Vagina (tissue), 2 donors: ENCODE measurements at regions not wholly inside any gene's neighbourhood (a gene's known extent, or its start where the extent isn't known, plus 50 kb on each side); places are given as distances from the start of the nearest gene placed in this dataset.

Experiments
- DNase-seq, 2 donors: peaks; one replicate each; pipeline ENCODE4 v3.0.0-alpha.2; 2017; ENCODE audit errors: extremely low spot score in 2 of 2
- H3K27ac ChIP-seq: fragments of 200-600 bp; sonication (generic); one replicate; pipeline ENCODE4 v1.5.1; 2019
- H3K27me3 ChIP-seq: fragments of 200-600 bp; sonication (generic); one replicate; pipeline ENCODE4 v1.5.1; 2019
- H3K36me3 ChIP-seq, 2 donors: fragments of 200-600 bp; sonication (generic); one replicate each; pipeline ENCODE4 v1.5.1; 2017 to 2019
- H3K4me1 ChIP-seq: fragments of 200-600 bp; sonication (generic); one replicate; pipeline ENCODE4 v1.5.1; 2019
- H3K4me3 ChIP-seq, 2 donors: fragments of 200-600 bp; sonication (generic); 1 replicate in 1 of 2; 2 replicates in 1 of 2; pipeline ENCODE4 v1.5.1; 2016 to 2019
- H3K9me3 ChIP-seq: fragments of 200-600 bp; sonication (generic); one replicate; pipeline ENCODE4 v1.5.1; 2019
- CTCF ChIP-seq, 3 experiments: fragments of 450-650 bp in 2 of 3; fragments of 200-600 bp in 1 of 3; sonication (generic) in 1 of 3; IDR thresholded peaks; one replicate each; pipeline ENCODE4 v1.5.1; 2017 to 2019; ENCODE audit warnings: antibody characterized with exemption in 3 of 3, mild to moderate bottlenecking in 2 of 3, moderate library complexity in 2 of 3
- POLR2A ChIP-seq, 2 donors: fragments of 450-650 bp; IDR thresholded peaks; one replicate each; pipeline ENCODE4 v1.6.1; 2017; ENCODE audit warnings: antibody characterized with exemption in 2 of 2, mild to moderate bottlenecking in 2 of 2, moderate library complexity in 2 of 2
- POLR2AphosphoS5 ChIP-seq, 2 donors: sonication (generic); formaldehyde crosslinking; IDR thresholded peaks; one replicate each; pipeline ENCODE4 v1.9.0; 2017; ENCODE audit warnings: antibody characterized with exemption in 2 of 2, mild to moderate bottlenecking in 2 of 2, low read depth in 1 of 2; ENCODE audit not compliant: insufficient read depth in 1 of 2
- intact Hi-C: fragments of 100-400 bp; cut with DNase I; formaldehyde crosslinking; loops from one replicate; pipeline ENCODE4 v1.15.1; 2023

GRCh38 chr4:175190654-175191053 is 272.5 kb downstream of the ADAM29 start:
- intact Hi-C loops, result no loop called here
- no peaks in the 10 kb centered on the region for H3K36me3 ChIP-seq
- no peaks in the 10 kb centered on the region for H3K4me1 ChIP-seq
- no peak for DNase-seq
- H3K27me3 ChIP-seq, result no peaks in the 10 kb centered on the region
- no peak overlapping the region for H3K27ac ChIP-seq
- no peaks in the 10 kb centered on the region for H3K9me3 ChIP-seq
- H3K4me3 ChIP-seq, result no peak overlapping the region
- TF ChIP-seq POLR2AphosphoS5 (IDR thresholded peaks at IDR 0.05; ENCODE audit: insufficient read depth in 1 of 2, low read depth in 1 of 2) (no peak), CTCF (IDR thresholded peaks at IDR 0.05) (no peak), POLR2A (IDR thresholded peaks at IDR 0.05) (no peak)

GRCh38 chr4:175198056-175198455 is 279.9 kb downstream of the ADAM29 start:
- Histone ChIP-seq H3K4me3 (no peak overlapping the region), H3K27ac (no peak overlapping the region), H3K36me3 (no peaks in the 10 kb centered on the region), H3K27me3 (no peaks in the 10 kb centered on the region), H3K4me1 (no peaks in the 10 kb centered on the region), H3K9me3 (no peaks in the 10 kb centered on the region)
- intact Hi-C loops, result no loop called here
- DNase-seq, result no peak
- TF ChIP-seq POLR2A (IDR thresholded peaks at IDR 0.05), result no peak
- no peak for TF ChIP-seq CTCF (IDR thresholded peaks at IDR 0.05)
- TF ChIP-seq POLR2AphosphoS5 (IDR thresholded peaks at IDR 0.05; ENCODE audit: insufficient read depth in 1 of 2, low read depth in 1 of 2), result no peak

- intact Hi-C loops, result no loop called here
- H3K4me1 ChIP-seq, result no peaks in the 10 kb centered on the region
Measured at GRCh38 chr4:175215208-175215607, 297.1 kb downstream of the ADAM29 start.

GRCh38 chr4:175215657-175216056 is 297.5 kb downstream of the ADAM29 start:
- no peak for DNase-seq
- no peak overlapping the region for H3K4me3 ChIP-seq
- H3K27me3 ChIP-seq, result no peaks in the 10 kb centered on the region
- H3K27ac ChIP-seq, result no peak overlapping the region
- no peaks in the 10 kb centered on the region for H3K36me3 ChIP-seq
- TF ChIP-seq CTCF (IDR thresholded peaks at IDR 0.05), result no peak
- TF ChIP-seq POLR2A (IDR thresholded peaks at IDR 0.05), result no peak
- TF ChIP-seq POLR2AphosphoS5 (IDR thresholded peaks at IDR 0.05; ENCODE audit: insufficient read depth in 1 of 2, low read depth in 1 of 2), result no peak
- peaks cover 11% of the 10 kb centered on the region for H3K9me3 ChIP-seq
- no peaks in the 10 kb centered on the region for H3K4me1 ChIP-seq
- intact Hi-C loops, result no loop called here

More at GRCh38 chr4:175215208-175215607, 297.1 kb downstream of the ADAM29 start:
- Histone ChIP-seq H3K27me3 (no peaks in the 10 kb centered on the region), H3K9me3 (peaks cover 11% of the 10 kb centered on the region), H3K36me3 (no peaks in the 10 kb centered on the region), H3K4me3 (no peak overlapping the region), H3K27ac (no peak overlapping the region)
- DNase-seq, result no peak
- TF ChIP-seq CTCF (IDR thresholded peaks at IDR 0.05), result no peak
- no peak for TF ChIP-seq POLR2A (IDR thresholded peaks at IDR 0.05)
- TF ChIP-seq POLR2AphosphoS5 (IDR thresholded peaks at IDR 0.05; ENCODE audit: insufficient read depth in 1 of 2, low read depth in 1 of 2), result no peak

- Histone ChIP-seq H3K4me3 (no peak overlapping the region), H3K36me3 (no peaks in the 10 kb centered on the region), H3K4me1 (no peaks in the 10 kb centered on the region), H3K9me3 (no peaks in the 10 kb centered on the region), H3K27ac (no peak overlapping the region), H3K27me3 (no peaks in the 10 kb centered on the region)
- intact Hi-C loops, result no loop called here
- TF ChIP-seq CTCF (IDR thresholded peaks at IDR 0.05), result no peak
- TF ChIP-seq POLR2A (IDR thresholded peaks at IDR 0.05), result no peak
- no peak for DNase-seq
Measured at GRCh38 chr4:175229154-175229553, 311.0 kb downstream of the ADAM29 start.
